GM19467 (cell line): ENCODE measurements at regions not wholly inside any gene's neighbourhood (a gene's known extent, or its start where the extent isn't known, plus 50 kb on each side); places are given as distances from the start of the nearest gene placed in this dataset.
"Not testable (repeated sequence)": the region's sequence is repeated elsewhere in the genome, so short reads cannot be mapped to it uniquely, and the experiment has no call there.

Experiments used
- ATAC-seq: cut with Tn5 transposase; IDR thresholded peaks from one replicate; pipeline ENCODE4 v1.9.1; 2021; ENCODE audit warnings: mild to moderate bottlenecking, moderate library complexity; ENCODE audit not compliant: unreplicated experiment

- no peak for ATAC-seq
Observed at GRCh38 chr22:22820076-22820475, 67.5 kb upstream of the IGLL5 start.

DNA sequence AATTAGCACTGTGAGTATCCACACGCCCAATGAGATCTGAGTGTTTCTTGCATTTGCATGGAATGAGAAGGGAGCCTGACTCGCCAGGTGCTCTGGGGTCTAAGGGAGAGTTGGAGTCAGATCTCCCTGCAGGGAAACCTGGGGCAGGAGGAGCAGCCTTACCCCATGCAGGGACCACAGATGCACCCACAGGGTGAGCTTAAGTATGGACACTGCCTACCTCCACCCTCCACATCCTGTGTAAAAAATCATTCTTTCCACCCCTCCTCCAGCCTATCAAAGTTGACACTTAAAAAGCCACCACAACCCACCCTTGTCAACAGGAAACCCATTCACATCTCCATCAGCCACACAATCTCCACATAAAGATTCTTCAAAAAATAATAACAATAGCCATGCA, 67.0 kb upstream of the IGLL5 start:
- no peak for ATAC-seq

DNA sequence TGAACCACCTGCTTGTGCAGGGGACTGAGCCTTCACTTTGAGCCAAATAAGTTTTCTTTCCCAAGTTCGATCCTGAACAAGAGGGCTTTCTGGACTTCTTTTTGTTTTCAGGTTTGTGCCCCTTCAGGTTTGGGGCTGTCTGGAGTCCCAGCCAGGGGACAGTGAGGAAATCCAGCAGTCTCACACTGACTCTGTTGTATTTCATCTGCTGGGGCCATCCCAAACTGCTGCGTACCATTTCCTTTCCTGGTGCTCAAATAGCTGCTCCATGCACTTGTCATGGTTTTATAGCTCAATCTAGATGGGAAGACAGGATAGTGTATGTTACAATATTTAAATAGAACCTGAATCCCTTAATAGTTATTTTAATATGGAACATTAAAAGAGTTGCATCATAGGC, 66.3 kb upstream of the IGLL5 start:
- no peak for ATAC-seq

- ATAC-seq, result no peak
Observed at GRCh38 chr22:22822106-22822505, 65.5 kb upstream of the IGLL5 start.

DNA sequence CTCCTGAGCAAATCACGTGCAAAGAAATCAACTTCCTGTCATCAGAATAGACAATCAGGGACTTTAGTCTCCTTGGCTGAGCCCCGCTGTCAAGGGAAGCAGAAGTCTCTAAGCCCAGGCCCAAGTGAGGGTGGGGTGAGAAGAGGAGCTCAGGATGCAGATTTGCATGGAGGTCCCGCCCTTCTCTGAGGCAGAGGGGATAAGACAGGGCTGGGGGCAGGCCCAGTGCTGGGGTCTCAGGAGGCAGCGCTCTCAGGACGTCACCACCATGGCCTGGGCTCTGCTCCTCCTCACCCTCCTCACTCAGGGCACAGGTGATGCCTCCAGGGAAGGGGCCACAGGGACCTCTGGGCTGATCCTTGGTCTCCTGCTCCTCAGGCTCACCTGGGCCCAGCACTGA, 65.1 kb upstream of the IGLL5 start:
- ATAC-seq, result not testable (repeated sequence)

- no peak for ATAC-seq
Observed at GRCh38 chr22:22823131-22823810, 64.3 kb upstream of the IGLL5 start.

DNA sequence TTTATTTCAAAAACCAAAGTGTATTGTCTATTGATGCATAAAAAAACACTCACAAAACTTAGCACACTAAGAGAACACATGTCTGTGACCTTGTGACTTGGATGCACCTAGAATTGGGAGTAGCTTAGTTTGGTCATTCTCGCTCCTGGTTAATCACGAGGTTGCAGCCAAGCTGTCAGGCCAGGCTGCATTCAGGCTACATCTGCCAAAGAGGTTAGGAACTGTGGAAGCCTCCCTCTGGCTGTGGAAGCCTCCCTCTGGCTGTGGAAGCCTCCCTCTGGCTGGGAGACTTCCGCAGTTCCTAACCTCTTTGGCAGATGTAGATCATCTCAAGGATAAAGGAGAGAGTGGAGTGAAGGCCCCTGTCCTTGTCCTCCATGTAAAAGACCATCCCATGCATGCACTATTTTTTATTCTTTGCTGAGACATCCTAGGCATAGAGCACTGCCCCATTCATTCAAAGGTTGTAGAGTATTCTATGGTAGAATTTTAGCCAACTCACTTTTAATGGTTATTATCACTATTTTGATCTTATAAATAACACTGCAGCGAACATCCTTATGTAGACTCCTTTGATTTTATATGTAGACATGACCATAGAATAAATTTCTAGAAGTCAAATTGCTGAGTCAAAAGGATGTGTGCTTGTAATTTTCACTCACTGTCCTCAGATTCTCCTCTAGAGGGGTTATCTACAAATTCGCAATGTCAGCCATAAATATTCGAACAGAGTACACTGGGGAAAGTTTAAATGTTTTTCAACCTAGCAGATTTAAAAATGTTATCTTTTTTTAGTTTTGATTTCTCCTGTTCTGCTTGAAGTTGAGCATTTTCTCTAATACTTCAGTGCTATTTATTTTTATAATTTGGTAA, 63.0 kb upstream of the IGLL5 start:
- ATAC-seq, result no peak

GRCh38 chr22:22825213-22825593, 62.4 kb upstream of the IGLL5 start:
- ATAC-seq, result no peak

DNA sequence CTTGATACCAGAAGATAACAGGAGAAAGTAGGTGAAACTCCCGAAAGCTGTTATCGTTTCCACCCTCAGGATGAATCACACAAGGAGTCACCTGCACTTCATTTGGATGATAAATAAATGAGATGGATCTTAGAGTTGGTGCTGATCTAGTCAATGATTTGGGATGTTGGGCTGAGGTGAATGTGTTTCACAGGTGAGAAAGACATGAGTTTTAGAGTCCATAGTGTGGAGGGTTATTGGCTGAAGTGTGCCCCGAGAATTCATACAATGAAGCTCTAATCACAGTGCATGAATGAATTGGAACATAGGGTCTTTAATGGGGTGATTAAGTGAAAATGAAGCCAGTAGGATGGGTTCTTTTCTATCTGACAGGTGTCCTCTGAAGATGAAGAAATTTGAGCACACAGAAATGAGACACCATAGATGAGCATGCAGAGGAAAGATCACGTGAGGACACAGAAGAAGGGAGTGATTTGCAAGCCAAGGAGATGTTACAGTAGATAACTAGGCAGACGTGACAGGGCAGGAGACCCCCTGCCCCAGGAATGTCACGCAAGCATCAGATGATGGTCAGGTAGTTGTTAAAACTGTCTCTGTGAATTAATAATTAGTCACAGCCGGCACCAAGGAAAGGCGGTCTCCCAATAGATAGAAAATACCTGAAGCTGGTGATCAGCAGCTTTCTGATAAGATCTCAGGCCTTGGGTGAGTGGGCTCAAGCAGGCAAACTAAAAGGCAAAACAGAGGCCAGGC, 60.3 kb upstream of the IGLL5 start:
- no peak for ATAC-seq

GRCh38 chr22:22830193-22830592, 57.4 kb upstream of the IGLL5 start:
- no peak for ATAC-seq

GRCh38 chr22:22830957-22831688, 56.5 kb upstream of the IGLL5 start:
- ATAC-seq, result no peak

DNA sequence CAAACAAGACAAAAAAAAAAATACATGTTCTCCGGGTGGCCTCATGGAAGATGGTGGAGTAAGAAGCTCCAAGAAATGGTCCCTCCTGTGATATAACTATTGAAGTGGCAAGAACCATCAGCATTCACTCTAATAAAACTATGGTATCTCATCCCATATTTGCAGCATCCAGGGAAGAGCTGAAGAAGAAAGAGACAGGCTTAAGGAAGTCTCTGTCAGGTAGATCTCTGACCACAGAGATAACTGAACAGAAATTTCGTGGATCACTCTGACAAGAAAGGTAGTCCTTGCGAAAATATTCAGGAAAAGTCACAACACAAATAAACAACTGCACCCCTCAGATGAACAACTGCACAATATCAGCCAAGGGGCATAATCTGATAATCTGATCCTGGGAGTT, 54.6 kb upstream of the IGLL5 start:
- ATAC-seq, result no peak

DNA sequence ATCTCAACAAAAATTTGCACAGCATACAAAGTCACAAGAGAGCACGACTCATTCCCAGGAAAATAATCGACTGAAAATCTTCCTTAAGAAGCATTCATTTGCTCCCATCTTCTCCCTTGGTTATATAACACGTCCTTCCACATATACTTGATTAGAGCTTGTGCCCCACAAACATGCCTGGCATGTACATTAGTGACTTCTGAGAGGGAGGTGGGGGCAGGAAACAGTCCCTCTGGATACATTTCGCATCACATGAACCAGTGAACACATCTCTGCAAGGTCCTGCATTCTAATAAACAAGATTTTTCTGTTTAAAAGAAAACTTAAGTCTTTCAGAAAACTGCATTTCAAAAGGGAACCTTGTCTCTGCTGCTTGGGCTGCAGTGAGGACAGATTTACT, 54.1 kb upstream of the IGLL5 start:
- no peak for ATAC-seq

GRCh38 chr22:22834204-22834603, 53.4 kb upstream of the IGLL5 start:
- no peak for ATAC-seq

- ATAC-seq, result no peak
Observed at GRCh38 chr22:22834783-22835182, 52.8 kb upstream of the IGLL5 start.

- no peak for ATAC-seq
Observed at GRCh38 chr22:22835242-22835641, 52.4 kb upstream of the IGLL5 start.

DNA sequence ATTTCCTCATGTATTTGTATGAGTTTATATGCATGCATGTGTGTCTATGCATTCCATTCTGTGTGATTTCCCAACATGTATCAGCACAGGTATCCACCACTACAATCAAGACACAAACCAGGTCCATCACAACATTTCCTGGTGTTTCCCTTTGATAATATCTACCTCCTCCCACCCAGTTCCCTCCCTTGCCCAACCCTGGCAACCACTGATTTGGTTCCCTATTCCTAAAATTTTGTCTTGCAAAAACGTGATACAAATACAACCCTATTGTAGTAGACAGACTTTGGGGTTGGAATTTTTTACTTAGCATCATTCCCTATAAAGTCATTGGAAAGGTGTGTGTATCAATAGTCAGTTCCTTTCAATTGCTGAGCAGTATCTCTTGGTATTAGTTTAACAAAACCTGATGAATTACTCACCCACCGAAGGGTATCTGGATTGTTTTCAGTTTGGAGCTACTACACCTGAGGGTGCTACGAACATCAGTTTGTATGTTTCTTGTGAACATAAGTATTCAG, 51.8 kb upstream of the IGLL5 start:
- no peak for ATAC-seq

- ATAC-seq, result no peak
Observed at GRCh38 chr22:22836635-22837034, 51.0 kb upstream of the IGLL5 start.
